ENCODE measurements at regions not wholly inside any gene's neighbourhood (a gene's known extent, or its start where the extent isn't known, plus 50 kb on each side); places are given as distances from the start of the nearest gene placed in this dataset.

GRCh38 chr4:19999276-19999675, 252.4 kb upstream of the SLIT2 start:
- Histone ChIP-seq H3K4me2 (no peak overlapping the region), H3K9me2 (no peaks in the 10 kb centered on the region), H3K27ac (ENCODE audit: low read depth in 2 of 2, low read length in 1 of 2) (no peak overlapping the region), H3K4me1 (ENCODE audit: control insufficient read depth in 1 of 2, insufficient read depth in 2 of 2, low read depth in 1 of 2, low read length in 1 of 2) (no peaks in the 10 kb centered on the region; a peak in 1 of 4 replicates), H3K79me2 (ENCODE audit: insufficient read depth) (no peaks in the 10 kb centered on the region), H3K9me3 (no peaks in the 10 kb centered on the region), H3K4me3 (ENCODE audit: low read depth in 2 of 2, low read length in 1 of 2) (no peak overlapping the region), H3K27me3 (ENCODE audit: insufficient read depth) (no peaks in the 10 kb centered on the region), H2AFZ (ENCODE audit: low read depth) (no peak overlapping the region; the same call in 1 of the 2 replicates), H4K20me1 (ENCODE audit: insufficient read depth) (no peaks in the 10 kb centered on the region), H3K9ac (no peak overlapping the region), H3F3A (replicated peaks; ENCODE audit: insufficient read depth) (no peaks in the 10 kb centered on the region), H3K36me3 (replicated peaks in 1 of 2; ENCODE audit: control insufficient read depth in 1 of 2, insufficient read depth in 2 of 2, low read length in 1 of 2) (no peaks in the 10 kb centered on the region)
- DNase-seq = no peak
- TF ChIP-seq SIN3A (IDR thresholded peaks at IDR 0.05; ENCODE audit: borderline replicate concordance, low read depth, low read length) (no peak), USF1 (IDR thresholded peaks at IDR 0.05; ENCODE audit: borderline replicate concordance, low read depth) (no peak), FOXM1 (IDR thresholded peaks at IDR 0.05; ENCODE audit: low read depth) (no peak), ELF1 (IDR thresholded peaks at IDR 0.05) (no peak), REST (IDR thresholded peaks at IDR 0.05; ENCODE audit: low read depth, low read length) (no peak)
- CTCF ChIA-PET = interaction anchor here (1.5 kb wide), 1 partner anchor 249 kb away, joined by 6 read pairs; no protein-coding TSS in a partner anchor
- WGBS (ENCODE audit: low lambda C conversion rate) = 91% methylated on average over 1 of the region's 1 CpG
- POLR2A ChIA-PET = no interaction called here

GRCh38 chr4:19993242-19993641, 258.5 kb upstream of the SLIT2 start:
- peak overlapping the region in 1 of 2 experiments; percentile 11; a peak in 1 of 4 replicates for H3K27ac ChIP-seq (ENCODE audit: low read depth in 2 of 2, low read length in 1 of 2)
- 82% methylated on average over 2 of the region's 2 CpGs for WGBS (ENCODE audit: low lambda C conversion rate)
- TF ChIP-seq RFX5 (IDR thresholded peaks at IDR 0.05; ENCODE audit: low read length) = no peak
- no peak for TF ChIP-seq GATA2 (CRISPR knock-in tag; IDR thresholded peaks at IDR 0.05)
- no peak for TF ChIP-seq SIN3A (IDR thresholded peaks at IDR 0.05; ENCODE audit: borderline replicate concordance, low read depth, low read length)
- TF ChIP-seq JUND (IDR thresholded peaks at IDR 0.05) = no peak
- no peak for TF ChIP-seq CHD2 (IDR thresholded peaks at IDR 0.05; ENCODE audit: low read length, partially characterized antibody)
- no peak for TF ChIP-seq EZH2phosphoT487 (IDR thresholded peaks at IDR 0.05; ENCODE audit: borderline replicate concordance, low read depth)
- no peak for TF ChIP-seq NRF1 (IDR thresholded peaks at IDR 0.05; ENCODE audit: low read depth, low read length)
- TF ChIP-seq FOSL2 (IDR thresholded peaks at IDR 0.05; ENCODE audit: borderline replicate concordance, low read depth) = no peak
- TF ChIP-seq TEAD4 (IDR thresholded peaks at IDR 0.05; ENCODE audit: borderline replicate concordance, insufficient read depth) = no peak
- TF ChIP-seq IRF3 (IDR thresholded peaks at IDR 0.05; ENCODE audit: low read depth, low read length) = no peak
- TF ChIP-seq ELF1 (IDR thresholded peaks at IDR 0.05) = no peak
- no peak for TF ChIP-seq CTCF (IDR thresholded peaks at IDR 0.05)
- TF ChIP-seq REST (IDR thresholded peaks at IDR 0.05; ENCODE audit: low read depth, low read length) = no peak
- TF ChIP-seq MEF2A (IDR thresholded peaks at IDR 0.05; ENCODE audit: borderline replicate concordance, low read depth) = no peak

More at GRCh38 chr4:19993242-19993641, 258.5 kb upstream of the SLIT2 start:
- ChIA-PET CTCF (no interaction called here), POLR2A (no interaction called here)
- H3K9me2 ChIP-seq = no peaks in the 10 kb centered on the region
- no peaks in the 10 kb centered on the region for H3K79me2 ChIP-seq (ENCODE audit: insufficient read depth)
- H3K36me3 ChIP-seq (replicated peaks in 1 of 2; ENCODE audit: control insufficient read depth in 1 of 2, insufficient read depth in 2 of 2, low read length in 1 of 2) = no peaks in the 10 kb centered on the region
- no peaks in the 10 kb centered on the region for H3K27me3 ChIP-seq (ENCODE audit: insufficient read depth)
- H3K9ac ChIP-seq = no peak overlapping the region
- no peaks in the 10 kb centered on the region; a peak in 1 of 4 replicates for H3K4me1 ChIP-seq (ENCODE audit: control insufficient read depth in 1 of 2, insufficient read depth in 2 of 2, low read depth in 1 of 2, low read length in 1 of 2)
- H3F3A ChIP-seq (replicated peaks; ENCODE audit: insufficient read depth) = no peaks in the 10 kb centered on the region
- no peaks in the 10 kb centered on the region for H3K9me3 ChIP-seq
- H3K4me2 ChIP-seq = no peak overlapping the region
- H2AFZ ChIP-seq (ENCODE audit: low read depth) = peak overlapping the region; percentile 71
- no peaks in the 10 kb centered on the region for H4K20me1 ChIP-seq (ENCODE audit: insufficient read depth)
- H3K4me3 ChIP-seq (ENCODE audit: low read depth in 2 of 2, low read length in 1 of 2) = no peak overlapping the region
- no peak for DNase-seq

Measured in SK-N-SH (cell line).